ENCODE measurements at regions not wholly inside any gene's neighbourhood (a gene's known extent, or its start where the extent isn't known, plus 50 kb on each side); places are given as distances from the start of the nearest gene placed in this dataset.

GRCh38 chr2:79446313-79446712, 66.5 kb upstream of the CTNNA2 start:
- H3K4me3 ChIP-seq (ENCODE audit: low read depth, low read length): no peak overlapping the region
- H3K4me1 ChIP-seq: no peaks in the 10 kb centered on the region
- CTCF ChIA-PET: no interaction called here
- no peaks in the 10 kb centered on the region for H3K9me3 ChIP-seq
- H3K4me1 Mint-ChIP-seq (ENCODE audit: low read depth, unreplicated experiment): no peaks in the 10 kb centered on the region
- no peak for DNase-seq
- H3K36me3 Mint-ChIP-seq (ENCODE audit: insufficient read depth, unreplicated experiment): no peaks in the 10 kb centered on the region
- BruUV-seq (replicated peaks): no TSS peak
- no peak overlapping the region for H3K27ac Mint-ChIP-seq (ENCODE audit: unreplicated experiment)
- peaks cover 10% of the 10 kb centered on the region for H3K27me3 Mint-ChIP-seq (ENCODE audit: insufficient read depth, unreplicated experiment)
- H3K27me3 ChIP-seq (replicated peaks; ENCODE audit: control insufficient read depth, insufficient read depth, low read length): no peaks in the 10 kb centered on the region
- intact Hi-C loops (cut with micrococcal nuclease; ENCODE audit: unreplicated experiment): no loop called here
- no peak overlapping the region for H3K4me3 Mint-ChIP-seq (ENCODE audit: unreplicated experiment)
- H3K36me3 ChIP-seq (ENCODE audit: control insufficient read depth, insufficient read depth, low read length): no peaks in the 10 kb centered on the region
- no peak for TF ChIP-seq CTCF (IDR thresholded peaks at IDR 0.05; ENCODE audit: insufficient read depth in 1 of 2, low read depth in 1 of 2, low read length in 1 of 2, severe bottlenecking in 1 of 2, unreplicated experiment in 1 of 2)
- POLR2A ChIA-PET: no interaction called here
- H3K9me3 Mint-ChIP-seq (ENCODE audit: unreplicated experiment): no peaks in the 10 kb centered on the region

- Mint-ChIP-seq H3K4me1 (ENCODE audit: low read depth, unreplicated experiment) (no peaks in the 10 kb centered on the region), H3K9me3 (ENCODE audit: unreplicated experiment) (no peaks in the 10 kb centered on the region), H3K27ac (ENCODE audit: unreplicated experiment) (no peak overlapping the region), H3K4me3 (ENCODE audit: unreplicated experiment) (no peak overlapping the region), H3K27me3 (ENCODE audit: insufficient read depth, unreplicated experiment) (peaks cover 9% of the 10 kb centered on the region), H3K36me3 (ENCODE audit: insufficient read depth, unreplicated experiment) (no peaks in the 10 kb centered on the region)
- no peak for DNase-seq
- H3K4me3 ChIP-seq (ENCODE audit: low read depth, low read length): no peak overlapping the region
- TF ChIP-seq CTCF (IDR thresholded peaks at IDR 0.05; ENCODE audit: insufficient read depth in 1 of 2, low read depth in 1 of 2, low read length in 1 of 2, severe bottlenecking in 1 of 2, unreplicated experiment in 1 of 2): no peak
- no peaks in the 10 kb centered on the region for H3K4me1 ChIP-seq
- no peaks in the 10 kb centered on the region for H3K9me3 ChIP-seq
- POLR2A ChIA-PET: no interaction called here
- H3K27me3 ChIP-seq (replicated peaks; ENCODE audit: control insufficient read depth, insufficient read depth, low read length): no peaks in the 10 kb centered on the region
- no peaks in the 10 kb centered on the region for H3K36me3 ChIP-seq (ENCODE audit: control insufficient read depth, insufficient read depth, low read length)
- intact Hi-C loops (cut with micrococcal nuclease; ENCODE audit: unreplicated experiment): no loop called here
- no TSS peak for BruUV-seq (replicated peaks)
- CTCF ChIA-PET: no interaction called here
These were observed 75.2 kb upstream of the CTNNA2 start for GRCh38 chr2:79437433-79438267.

- no peaks in the 10 kb centered on the region for H3K27me3 ChIP-seq (replicated peaks; ENCODE audit: control insufficient read depth, insufficient read depth, low read length)
- intact Hi-C loops (cut with micrococcal nuclease; ENCODE audit: unreplicated experiment): no loop called here
- Mint-ChIP-seq H3K27ac (ENCODE audit: unreplicated experiment) (no peak overlapping the region), H3K9me3 (ENCODE audit: unreplicated experiment) (no peaks in the 10 kb centered on the region), H3K36me3 (ENCODE audit: insufficient read depth, unreplicated experiment) (no peaks in the 10 kb centered on the region), H3K4me3 (ENCODE audit: unreplicated experiment) (no peak overlapping the region), H3K4me1 (ENCODE audit: low read depth, unreplicated experiment) (no peaks in the 10 kb centered on the region), H3K27me3 (ENCODE audit: insufficient read depth, unreplicated experiment) (peaks cover 3% of the 10 kb centered on the region)
- POLR2A ChIA-PET: no interaction called here
- no peaks in the 10 kb centered on the region for H3K4me1 ChIP-seq
- no TSS peak for BruUV-seq (replicated peaks)
- no peaks in the 10 kb centered on the region for H3K9me3 ChIP-seq
- no peak overlapping the region for H3K4me3 ChIP-seq (ENCODE audit: low read depth, low read length)
- DNase-seq: no peak
- CTCF ChIA-PET: no interaction called here
- no peak for TF ChIP-seq CTCF (IDR thresholded peaks at IDR 0.05; ENCODE audit: insufficient read depth in 1 of 2, low read depth in 1 of 2, low read length in 1 of 2, severe bottlenecking in 1 of 2, unreplicated experiment in 1 of 2)
- H3K36me3 ChIP-seq (ENCODE audit: control insufficient read depth, insufficient read depth, low read length): no peaks in the 10 kb centered on the region
These were observed 78.5 kb upstream of the CTNNA2 start for GRCh38 chr2:79434362-79434761.
